NCI-H1092 (cell line): ENCODE measurements at regions not wholly inside any gene's neighbourhood (a gene's known extent, or its start where the extent isn't known, plus 50 kb on each side); places are given as distances from the start of the nearest gene placed in this dataset.
A peak's percentile ranks its signal among the peaks of the same experiment; 100 is the strongest.
"Not testable (repeated sequence)": the region's sequence is repeated elsewhere in the genome, so short reads cannot be mapped to it uniquely, and the experiment has no call there.

ENCODE experiments used
- DNase-seq: peaks from one replicate; lab custom pipeline; 2025; lab: John Stamatoyannopoulos, UW

DNA sequence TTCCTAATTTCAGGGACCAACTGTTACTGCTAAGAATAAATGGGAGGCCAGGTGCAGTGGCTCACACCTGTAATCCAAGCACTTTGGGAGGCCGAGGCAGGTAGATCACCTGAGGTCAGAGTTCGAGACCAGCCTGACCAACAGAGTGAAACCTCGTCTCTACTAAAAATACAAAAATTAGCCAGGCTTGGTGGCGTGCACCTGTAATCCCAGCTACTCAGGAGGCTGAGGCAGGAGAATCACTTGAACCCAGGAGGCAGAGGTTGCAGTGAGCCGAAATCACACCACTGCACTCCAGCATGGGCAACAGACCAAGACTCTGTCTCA, 95.6 kb upstream of the CHD2 start:
- DNase-seq = not testable (repeated sequence)

DNA sequence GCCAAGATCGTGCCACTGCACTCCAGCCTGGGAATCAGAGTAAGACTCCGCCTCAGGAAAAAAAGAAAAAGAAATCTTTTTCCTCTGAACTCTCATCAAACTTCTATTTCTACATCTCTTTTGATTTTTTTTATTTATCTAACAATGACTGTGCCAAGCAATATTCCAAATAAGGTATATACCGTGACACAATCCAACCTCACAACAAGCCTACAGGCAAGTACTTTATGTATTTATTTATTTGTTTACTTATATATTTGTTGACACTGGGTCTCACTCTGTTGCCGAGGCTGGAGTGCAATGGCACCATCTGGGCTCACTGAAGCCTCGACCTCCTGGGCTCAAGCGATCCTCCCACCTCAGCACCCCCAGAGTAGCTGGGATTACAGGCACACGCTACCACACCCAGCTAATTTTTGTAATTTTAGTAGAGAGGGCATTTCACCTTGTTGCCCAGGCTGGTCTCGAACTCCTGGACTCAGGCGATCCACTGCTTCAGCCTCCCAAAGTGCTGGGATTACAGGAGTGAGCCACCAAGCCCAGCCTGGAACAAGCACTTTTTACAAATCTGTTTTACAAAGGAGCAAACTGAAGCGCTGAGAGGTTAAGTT, 94.9 kb upstream of the CHD2 start:
- DNase-seq = no peak

DNA sequence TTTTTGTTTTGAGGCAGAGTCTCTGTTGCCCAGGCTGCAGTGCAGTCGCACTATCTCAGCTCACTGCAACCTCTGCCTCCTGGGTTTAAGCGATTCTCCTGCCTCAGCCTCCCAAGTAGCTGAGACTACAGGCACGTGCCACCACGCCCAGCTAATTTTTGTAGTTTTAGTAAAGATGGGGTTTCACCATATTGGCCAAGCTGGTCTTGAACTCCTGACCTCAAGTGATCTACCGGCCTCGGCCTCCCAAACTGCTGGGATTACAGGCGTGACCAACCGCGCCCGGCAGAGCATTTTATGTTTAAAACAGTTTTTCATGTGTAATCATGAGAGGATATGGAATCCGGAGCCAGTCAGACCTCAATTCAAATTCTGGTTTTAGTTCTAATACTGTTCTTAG, 94.0 kb upstream of the CHD2 start:
- DNase-seq = not testable (repeated sequence)

DNA sequence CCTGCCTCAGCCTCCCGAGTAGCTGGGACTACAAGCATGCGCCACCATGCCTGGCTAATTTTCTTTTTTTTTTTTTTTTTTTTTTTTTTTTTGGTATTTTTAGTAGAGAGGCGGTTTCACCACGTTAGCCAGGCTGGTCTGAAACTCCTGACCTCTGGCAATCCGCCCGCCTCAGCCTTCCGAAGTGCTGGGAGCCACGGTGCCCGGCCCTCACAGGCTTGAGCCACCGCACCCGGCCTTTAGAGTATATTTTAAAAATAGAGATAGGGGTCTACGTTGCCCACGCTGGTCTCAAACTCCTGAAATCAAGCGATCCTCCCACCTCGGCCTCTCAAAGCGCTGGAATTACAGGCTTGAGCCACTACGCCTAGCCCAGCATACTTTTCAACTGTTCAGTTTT, 93.4 kb upstream of the CHD2 start:
- no peak for DNase-seq

GRCh38 chr15:92807971-92808571, 92.1 kb upstream of the CHD2 start:
- DNase-seq = no peak

GRCh38 chr15:92808598-92809063, 91.5 kb upstream of the CHD2 start:
- no peak for DNase-seq

DNA sequence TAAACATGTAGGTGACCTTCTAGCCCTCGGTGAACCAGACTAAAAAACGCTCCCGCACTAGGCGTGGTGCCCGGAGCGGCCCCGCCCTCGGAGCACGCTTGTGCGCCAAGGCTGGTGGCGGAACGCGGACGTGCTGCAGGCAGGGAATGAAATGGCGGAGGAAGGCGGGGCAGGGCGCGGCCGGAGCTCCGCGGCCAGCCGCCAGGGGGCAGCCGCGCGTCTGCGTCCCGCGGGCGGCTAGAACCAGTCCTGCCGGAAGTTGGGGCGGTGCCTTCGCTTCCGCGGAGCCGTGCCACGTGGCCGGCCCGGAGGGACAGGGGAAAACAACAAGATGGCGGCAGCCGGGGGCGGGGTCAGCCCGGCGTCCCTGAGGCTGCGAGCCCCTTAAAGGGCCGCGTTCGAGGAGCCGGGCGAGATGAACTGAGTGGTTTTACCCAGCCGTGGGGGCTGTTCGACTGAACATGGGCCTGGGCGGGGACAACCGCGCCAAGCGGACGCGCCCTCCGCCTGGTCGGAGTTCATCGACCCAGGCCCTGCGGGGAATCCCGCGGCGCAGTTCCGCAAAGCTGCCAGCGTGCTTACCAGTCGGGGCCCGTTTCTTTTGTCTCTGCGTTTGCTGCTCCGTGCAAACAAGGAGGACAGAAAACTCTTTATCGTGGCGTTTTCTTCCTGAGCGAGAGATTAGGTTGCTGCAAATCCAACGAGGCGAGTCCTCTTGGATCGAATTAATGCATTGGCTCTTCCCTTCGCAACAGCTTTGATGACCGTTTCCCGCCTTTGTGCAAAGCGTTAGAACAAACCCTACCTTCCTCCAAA, 90.9 kb upstream of the CHD2 start:
- peak; percentile 91 for DNase-seq

DNA sequence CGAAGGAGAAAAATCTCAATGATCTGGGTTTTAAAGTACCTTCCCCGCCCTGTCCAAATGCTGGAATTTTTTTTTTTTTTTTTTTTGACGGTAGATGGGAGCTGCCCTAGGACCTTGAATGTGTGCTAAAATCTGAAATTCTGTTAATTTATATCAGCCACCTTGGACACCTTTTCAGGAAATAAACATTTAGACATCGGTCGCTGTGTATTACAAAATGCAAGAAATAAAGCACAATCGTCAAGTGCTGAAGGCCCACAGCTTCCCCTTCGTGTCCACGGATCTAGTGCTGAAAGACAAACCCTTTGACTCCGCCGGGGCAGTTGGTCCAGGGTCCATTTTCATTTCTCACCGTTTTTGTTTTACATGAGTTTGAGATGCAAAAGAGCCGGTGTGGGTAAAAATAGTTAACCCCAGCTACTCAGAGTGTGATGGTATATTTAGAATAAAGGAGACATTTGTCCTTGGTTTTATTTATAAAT, 90.2 kb upstream of the CHD2 start:
- no peak for DNase-seq

- peak; percentile 65 for DNase-seq
Measured at GRCh38 chr15:92810418-92811138, 89.5 kb upstream of the CHD2 start.

DNA sequence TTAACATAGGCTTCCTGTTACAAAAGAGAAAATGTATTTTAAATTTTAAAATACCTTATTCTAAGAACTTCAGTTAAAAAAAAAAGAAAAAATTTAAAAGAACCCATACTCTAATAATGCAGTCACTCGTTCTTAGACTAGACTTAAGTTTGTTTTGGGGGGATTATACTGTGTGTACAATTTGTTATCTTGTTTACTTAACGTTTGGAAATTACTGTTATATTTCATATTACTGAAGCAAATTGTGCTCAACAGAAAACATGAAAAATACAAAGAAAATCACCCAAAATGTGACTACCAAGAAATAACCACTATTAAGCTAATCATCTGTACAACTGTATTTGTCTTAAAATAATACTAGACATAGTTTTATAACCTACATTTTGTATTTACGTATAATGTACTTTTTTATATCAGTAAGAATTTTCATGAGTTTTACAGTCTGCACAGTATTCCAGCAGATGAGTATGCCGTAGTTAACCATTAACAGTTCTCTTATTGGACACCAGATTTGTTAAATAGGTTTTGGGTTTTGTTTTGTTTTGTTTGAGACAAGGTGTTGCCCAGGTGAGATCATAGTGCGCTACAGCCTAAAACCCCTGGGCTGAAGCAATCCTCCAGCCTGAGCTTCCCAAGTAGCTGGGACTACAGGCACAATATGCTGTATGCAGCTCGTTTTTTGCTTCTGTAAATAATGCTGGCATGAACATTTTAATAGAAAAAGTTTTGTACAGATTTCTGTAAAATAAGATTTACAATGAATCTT, 88.8 kb upstream of the CHD2 start:
- DNase-seq = no peak

DNA sequence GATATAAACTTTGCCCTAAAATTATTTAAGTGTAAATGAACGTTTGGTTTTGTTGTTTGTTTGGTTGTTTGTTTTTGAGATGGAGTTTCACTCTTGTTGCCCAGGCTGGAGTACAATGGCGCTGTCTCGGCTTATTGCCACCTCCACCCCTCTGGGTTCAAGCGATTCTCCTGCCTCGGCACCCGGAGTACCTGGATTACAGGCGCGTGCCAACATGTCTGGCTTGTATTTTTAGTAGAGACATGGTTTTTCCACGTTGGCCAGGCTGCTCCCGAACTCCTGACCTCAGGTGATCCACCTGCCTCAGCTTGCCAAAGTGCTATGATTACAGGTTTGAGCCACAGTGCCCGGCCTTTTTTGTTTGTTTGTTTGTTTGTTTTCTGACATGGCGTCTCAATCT, 87.9 kb upstream of the CHD2 start:
- DNase-seq = no peak

GRCh38 chr15:92813485-92813884, 86.6 kb upstream of the CHD2 start:
- no peak for DNase-seq

DNA sequence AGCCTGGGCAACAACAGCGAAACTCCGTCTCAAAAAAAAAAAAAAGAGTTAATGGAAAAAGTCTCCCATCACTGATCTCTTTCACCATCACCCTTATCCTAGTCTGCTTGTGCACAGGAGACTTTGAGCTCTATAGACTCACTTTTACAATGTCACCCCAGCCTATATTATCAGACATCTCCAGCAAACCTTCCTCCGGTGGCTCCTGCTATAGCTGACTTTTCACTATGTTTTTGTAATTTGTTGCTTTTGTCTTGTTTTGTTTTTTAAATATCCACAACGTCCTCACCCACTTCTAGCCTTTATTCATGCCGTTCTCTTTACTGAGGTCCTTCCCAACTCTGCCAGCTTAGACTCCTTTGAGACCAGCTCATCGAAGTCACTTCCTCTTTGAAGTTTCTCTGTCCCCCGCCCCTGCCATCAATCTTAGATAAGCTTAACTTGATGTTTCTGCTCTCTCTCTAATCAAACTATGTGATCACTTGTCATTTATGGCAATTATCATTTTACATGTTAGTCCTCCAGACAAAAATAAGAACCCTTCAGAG, 82.7 kb upstream of the CHD2 start:
- DNase-seq = no peak

GRCh38 chr15:92818651-92819277, 81.4 kb upstream of the CHD2 start:
- peak; percentile 32 for DNase-seq

DNA sequence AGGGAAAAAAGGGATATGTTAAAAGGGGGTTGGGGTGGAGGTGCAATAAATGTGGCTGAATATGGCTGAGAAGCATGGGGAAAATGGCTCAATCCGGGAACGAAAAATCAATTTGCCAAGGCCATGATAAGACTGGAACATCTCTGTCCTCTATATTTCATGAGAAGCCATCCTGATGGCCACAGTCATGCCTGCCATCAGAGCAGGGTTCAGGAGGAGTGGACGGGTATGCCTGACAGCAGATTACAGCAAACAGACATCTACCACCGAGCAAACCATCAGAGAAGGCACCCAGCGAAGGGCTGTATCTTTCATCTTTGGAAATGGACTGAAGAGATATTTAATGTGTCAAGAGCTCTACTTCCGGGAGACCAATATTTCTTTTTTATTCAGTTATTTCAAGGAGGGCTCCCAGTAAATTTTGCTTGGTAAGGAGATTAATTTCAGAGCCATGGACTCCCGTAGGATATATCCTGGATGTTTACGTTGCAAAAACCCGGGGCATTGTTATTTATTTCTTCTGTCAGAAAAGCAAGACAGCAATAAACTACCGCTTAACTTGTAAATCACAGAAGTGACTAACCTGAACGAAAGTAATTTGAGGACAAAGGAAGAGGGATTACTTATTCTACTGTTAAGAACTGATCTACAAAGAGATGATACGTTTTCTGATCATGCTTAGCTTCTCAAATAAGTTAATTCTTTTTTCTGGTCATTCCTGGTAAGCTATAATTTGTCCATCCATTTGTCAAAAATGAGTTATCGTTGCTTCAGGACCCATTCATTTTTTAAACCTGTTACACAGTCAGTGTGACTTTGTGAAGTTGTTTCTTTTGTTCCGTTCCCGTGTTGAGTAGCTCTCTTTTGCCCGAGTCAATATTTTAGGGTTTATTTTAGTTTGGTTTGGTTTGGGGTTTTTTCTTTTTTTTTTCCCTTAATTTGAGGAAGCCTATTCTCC, 80.6 kb upstream of the CHD2 start:
- no peak for DNase-seq

GRCh38 chr15:92820236-92821021, 79.7 kb upstream of the CHD2 start:
- peak; percentile 85 for DNase-seq

DNA sequence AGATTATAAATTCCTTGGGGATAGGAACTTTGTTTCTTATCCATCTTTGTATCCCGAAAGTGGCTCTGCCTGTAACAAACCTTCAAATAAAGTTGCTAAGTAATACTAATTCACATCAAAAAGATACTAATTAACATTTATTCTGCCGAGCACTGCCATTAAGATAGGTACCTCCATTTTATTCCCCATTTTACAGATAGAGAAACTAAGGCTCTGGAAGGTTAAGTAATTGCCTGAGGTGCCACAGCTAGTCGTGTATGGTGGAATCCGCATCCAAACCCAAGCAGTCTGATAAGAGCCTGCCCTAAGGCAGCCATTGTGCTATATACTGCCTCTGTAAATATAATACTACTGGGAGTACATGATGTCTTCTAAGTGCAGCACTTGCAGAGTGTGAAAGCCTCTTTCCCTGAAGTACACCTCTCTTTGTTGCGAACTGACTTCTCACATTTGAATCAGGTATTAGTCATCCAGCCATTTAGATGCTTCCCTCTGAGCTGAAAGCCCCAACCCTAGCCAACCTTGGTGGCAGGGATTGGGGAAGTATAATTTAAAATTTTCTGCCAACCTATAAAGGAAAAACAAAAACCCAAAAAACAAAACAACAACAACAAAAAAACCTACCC, 78.5 kb upstream of the CHD2 start:
- no peak for DNase-seq
